ENCODE measurements at regions not wholly inside any gene's neighbourhood (a gene's known extent, or its start where the extent isn't known, plus 50 kb on each side); places are given as distances from the start of the nearest gene placed in this dataset.

DNA sequence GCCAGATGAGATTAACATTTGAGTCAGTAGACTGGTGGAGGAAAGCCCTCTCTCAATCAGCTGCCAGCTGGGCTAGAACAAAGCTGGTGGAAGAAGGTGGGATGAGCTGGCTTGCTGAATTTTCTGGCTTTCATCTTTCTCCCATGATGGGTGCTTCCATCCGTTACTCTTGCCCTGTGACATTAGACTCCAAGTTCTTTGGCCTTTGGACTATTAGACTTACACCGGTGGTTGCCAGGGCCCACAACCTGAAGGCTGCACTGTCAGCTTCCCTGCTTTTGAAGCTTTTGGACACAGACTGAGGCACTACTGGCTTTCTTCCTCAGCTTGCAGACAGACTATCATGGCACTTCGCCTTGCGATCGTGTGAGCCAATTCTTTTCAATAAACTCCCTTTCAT lies 642.7 kb downstream of the TAF11L14 start:
- TF ChIP-seq, protein P1, sequence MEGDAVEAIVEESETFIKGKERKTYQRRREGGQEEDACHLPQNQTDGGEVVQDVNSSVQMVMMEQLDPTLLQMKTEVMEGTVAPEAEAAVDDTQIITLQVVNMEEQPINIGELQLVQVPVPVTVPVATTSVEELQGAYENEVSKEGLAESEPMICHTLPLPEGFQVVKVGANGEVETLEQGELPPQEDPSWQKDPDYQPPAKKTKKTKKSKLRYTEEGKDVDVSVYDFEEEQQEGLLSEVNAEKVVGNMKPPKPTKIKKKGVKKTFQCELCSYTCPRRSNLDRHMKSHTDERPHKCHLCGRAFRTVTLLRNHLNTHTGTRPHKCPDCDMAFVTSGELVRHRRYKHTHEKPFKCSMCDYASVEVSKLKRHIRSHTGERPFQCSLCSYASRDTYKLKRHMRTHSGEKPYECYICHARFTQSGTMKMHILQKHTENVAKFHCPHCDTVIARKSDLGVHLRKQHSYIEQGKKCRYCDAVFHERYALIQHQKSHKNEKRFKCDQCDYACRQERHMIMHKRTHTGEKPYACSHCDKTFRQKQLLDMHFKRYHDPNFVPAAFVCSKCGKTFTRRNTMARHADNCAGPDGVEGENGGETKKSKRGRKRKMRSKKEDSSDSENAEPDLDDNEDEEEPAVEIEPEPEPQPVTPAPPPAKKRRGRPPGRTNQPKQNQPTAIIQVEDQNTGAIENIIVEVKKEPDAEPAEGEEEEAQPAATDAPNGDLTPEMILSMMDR (IDR thresholded peaks at IDR 0.05; ENCODE audit: poor library complexity): no peak
- TF ChIP-seq EZH2 (IDR thresholded peaks at IDR 0.05; ENCODE audit: borderline replicate concordance): no peak
